NCI-H187 (cell line): ENCODE measurements at regions not wholly inside any gene's neighbourhood (a gene's known extent, or its start where the extent isn't known, plus 50 kb on each side); places are given as distances from the start of the nearest gene placed in this dataset.
"Not testable (repeated sequence)": the region's sequence is repeated elsewhere in the genome, so short reads cannot be mapped to it uniquely, and the experiment has no call there.

ENCODE experiments used
- DNase-seq, 2 experiments: peaks; one replicate each; lab custom pipeline; 2025; lab: John Stamatoyannopoulos, UW

GRCh38 chr17:71535321-71535720 lies 585.5 kb upstream of the SOX9 start:
- DNase-seq: no peak

DNA sequence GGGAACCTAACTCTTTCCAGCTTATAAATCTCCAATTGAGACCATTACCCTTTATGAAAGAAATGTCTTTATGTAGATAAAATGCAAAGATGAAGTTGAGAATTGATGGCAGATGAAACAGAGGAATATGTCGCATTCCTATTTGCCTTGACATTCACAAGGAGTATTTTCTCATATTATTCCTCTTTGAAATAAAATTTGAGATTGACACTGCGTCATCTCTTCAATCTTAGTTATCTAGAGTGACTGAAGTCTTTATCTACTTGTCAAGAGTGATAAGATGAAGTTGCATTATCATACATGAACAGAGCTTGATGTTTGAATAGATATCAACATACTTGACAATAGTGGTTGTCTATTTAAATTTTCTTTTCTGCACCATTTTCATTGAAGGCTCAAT lies 574.4 kb upstream of the SOX9 start:
- no peak for DNase-seq

- no peak for DNase-seq
Observed at GRCh38 chr17:71547904-71548303, 572.9 kb upstream of the SOX9 start.

DNA sequence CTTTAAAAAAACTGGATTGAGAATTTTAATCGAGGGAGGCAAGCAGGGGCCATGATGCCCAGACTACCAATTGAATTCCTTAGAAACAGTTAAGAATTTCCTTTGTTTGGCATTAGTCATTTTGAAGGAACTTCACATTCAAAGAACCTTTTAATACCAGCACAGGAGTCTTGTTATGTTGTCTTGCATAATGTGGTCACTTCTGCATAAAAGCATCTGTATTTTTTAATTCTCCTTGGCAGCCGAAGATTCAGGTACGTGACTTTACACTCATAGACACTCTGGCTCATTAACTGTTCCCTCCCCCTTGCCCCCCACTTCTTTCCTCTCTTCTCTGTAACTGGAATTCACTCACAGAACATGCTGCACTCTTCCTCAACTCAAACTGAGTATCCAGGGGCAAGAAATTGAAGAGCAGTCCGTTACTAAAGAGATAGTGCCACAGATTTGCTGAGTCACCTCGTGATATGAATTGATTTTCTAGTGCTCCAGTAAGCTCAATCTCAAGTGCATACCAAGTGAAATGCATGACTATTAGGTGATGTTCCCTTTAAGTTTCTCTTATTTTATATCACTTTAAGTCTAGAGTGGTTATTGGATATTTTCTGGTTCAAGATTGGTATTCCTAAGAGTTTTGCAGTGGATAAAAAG lies 572.2 kb upstream of the SOX9 start:
- DNase-seq: no peak

GRCh38 chr17:71550675-71551074 lies 570.1 kb upstream of the SOX9 start:
- no peak for DNase-seq

DNA sequence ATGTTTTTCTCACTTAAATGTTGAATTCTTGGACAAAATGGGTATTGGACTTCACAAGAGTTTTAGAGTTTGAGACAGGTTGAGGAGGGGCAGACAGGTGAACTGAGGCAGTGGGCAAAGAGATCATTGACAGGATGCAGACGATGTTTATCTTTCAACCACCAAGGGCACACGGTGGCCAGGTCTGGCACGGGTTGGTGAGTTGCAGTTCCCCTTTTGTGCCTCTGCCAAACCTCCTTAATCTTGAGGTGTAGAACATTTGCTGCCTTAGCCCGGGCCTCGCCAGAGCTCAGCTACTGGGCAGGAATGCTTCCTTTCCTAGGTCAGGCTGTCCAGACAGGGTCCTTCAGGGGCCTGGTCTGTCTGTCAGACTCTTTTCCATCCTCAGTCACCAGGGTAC lies 567.4 kb upstream of the SOX9 start:
- no peak for DNase-seq

GRCh38 chr17:71558901-71559300 lies 561.9 kb upstream of the SOX9 start:
- no peak for DNase-seq

- DNase-seq: no peak
Observed at GRCh38 chr17:71572343-71572742, 548.5 kb upstream of the SOX9 start.

DNA sequence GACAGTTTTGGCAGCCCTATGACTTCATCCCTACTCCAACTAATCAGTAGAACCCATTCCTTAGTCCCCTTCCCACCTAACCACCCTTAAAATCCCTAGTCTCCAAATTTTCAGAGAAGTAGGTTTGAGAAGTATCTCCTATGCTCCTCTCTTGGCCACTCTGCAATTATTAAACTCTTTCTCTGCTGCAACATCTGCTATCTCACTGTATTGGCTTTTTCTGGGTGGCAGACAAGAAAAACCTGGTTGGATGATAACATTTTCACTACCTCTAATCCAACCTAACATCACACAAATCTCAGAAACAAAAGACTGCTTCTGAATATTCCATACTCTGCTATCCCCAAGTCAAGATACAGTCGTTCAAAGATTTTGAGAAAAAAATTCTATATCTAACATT lies 542.4 kb upstream of the SOX9 start:
- DNase-seq: no peak

GRCh38 chr17:71580220-71580619 lies 540.6 kb upstream of the SOX9 start:
- DNase-seq: no peak

- DNase-seq: no peak
Observed at GRCh38 chr17:71585540-71585939, 535.3 kb upstream of the SOX9 start.

- DNase-seq: no peak
Observed at GRCh38 chr17:71592431-71592830, 528.4 kb upstream of the SOX9 start.

GRCh38 chr17:71593078-71593477 lies 527.7 kb upstream of the SOX9 start:
- no peak for DNase-seq

DNA sequence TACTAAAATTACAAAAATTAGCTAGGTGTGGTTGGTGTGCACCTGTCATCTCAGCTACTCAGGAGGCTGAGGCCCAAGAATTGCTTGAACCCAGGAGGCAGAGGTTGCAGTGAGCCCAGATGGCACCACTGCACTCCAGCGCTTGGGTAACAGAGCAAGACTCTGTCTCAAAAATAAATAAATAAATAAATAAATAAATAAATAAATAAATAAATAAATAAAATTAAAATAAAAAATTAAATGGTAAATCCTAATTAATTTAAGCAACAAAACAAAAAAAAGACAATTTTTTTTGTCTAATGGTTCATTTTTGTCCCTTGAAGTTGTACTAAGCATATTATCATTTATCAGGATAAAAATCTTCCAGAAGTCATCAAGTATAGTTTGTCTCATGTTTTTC lies 521.2 kb upstream of the SOX9 start:
- not testable (repeated sequence) for DNase-seq

DNA sequence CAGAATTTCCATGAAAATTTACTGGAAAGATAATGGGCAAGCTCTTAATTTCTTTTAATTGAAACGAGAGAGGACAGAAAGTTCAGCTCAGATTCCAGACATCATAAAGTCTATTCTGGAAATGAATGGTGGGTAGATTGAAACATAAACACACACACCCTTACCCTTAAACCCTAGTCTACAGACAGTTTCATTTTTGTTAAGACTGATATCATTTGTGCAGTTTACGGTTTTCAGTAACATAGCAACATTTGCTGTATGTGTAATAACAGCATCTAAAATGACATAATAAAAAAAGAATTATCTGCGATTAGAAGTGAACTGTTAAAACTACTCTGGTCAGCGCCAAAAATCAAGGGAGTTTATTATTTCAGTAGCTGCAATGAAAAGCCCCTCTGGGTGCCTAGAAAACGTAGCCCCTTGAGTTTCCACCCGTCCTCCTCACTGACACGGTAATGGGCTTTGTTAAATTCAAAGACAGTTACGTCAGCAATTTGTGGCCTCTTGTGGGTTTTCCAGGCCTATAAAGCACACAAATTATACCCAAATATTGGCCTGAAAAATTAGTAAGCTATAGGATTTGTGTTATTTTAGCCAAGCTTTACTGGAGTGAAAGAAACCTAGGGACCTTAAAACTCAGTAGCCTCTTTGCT lies 520.6 kb upstream of the SOX9 start:
- DNase-seq: no peak

- DNase-seq: no peak
Observed at GRCh38 chr17:71601894-71602504, 518.8 kb upstream of the SOX9 start.

DNA sequence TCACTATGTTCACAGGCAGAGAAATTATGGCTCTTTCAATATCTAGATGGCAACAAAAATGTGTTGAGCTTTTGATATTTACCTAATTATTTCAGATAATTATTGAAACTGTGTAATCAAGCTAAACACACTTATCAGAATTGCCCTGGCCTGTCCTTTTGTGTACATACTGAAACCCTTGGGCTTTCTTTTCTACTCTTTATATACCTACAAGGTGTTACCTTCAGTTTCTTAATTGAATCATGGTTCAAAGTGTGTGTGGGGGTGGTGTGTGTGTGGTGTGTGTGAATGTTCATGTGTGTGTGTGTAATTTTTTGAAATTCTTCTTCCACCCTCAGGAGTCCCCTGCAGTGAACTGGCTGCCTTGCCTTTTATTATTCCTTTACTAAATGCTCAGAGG lies 506.8 kb upstream of the SOX9 start:
- no peak for DNase-seq

- no peak for DNase-seq
Observed at GRCh38 chr17:71615820-71616219, 505.0 kb upstream of the SOX9 start.

- DNase-seq: not testable (repeated sequence)
Observed at GRCh38 chr17:71617767-71618166, 503.1 kb upstream of the SOX9 start.

DNA sequence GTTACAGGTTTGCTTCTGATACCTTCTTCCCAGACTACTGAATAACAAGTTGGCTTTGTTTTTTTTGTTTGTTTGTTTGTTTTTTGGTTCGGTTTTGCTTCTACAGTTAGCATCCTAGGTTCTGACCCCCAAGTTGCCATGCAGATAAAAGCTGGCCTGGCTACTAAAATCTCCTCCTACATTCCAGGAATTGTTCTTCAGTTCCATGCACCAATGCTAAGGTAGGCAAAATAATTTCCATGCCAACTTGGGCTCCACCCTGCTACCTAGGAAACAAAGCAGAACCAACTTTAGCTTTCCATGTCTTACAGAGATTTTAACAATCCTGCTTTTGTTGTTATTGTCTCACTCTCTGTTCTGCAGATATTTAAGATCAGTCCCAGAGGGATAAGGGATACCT lies 495.5 kb upstream of the SOX9 start:
- no peak for DNase-seq

- no peak for DNase-seq
Observed at GRCh38 chr17:71628306-71628705, 492.5 kb upstream of the SOX9 start.

GRCh38 chr17:71631483-71631882 lies 489.3 kb upstream of the SOX9 start:
- DNase-seq: no peak

GRCh38 chr17:71632328-71632727 lies 488.5 kb upstream of the SOX9 start:
- DNase-seq: no peak

- no peak for DNase-seq
Observed at GRCh38 chr17:71633391-71633849, 487.4 kb upstream of the SOX9 start.
